K562 (cell line): ENCODE measurements at regions not wholly inside any gene's neighbourhood (a gene's known extent, or its start where the extent isn't known, plus 50 kb on each side); places are given as distances from the start of the nearest gene placed in this dataset.
A peak's percentile ranks its signal among the peaks of the same experiment; 100 is the strongest.
"Not testable (repeated sequence)": the region's sequence is repeated elsewhere in the genome, so short reads cannot be mapped to it uniquely, and the experiment has no call there.

Source experiments
- ATAC-seq: fragments of 200-7000 bp; cut with Tn5 transposase; 3 replicates; pipeline ENCODE4 v1.9.1; 2020; ENCODE audit warnings: moderate library complexity
- BruUV-seq: library from RNA; stranded (reverse); fragments of 400-500 nt; replicated peaks from 2 replicates; lab custom pipeline; 2021; lab: Mats Ljungman, UMichigan
- CTCF ChIA-PET: fragments of 300-600 bp; formaldehyde crosslinking; extraction: SDS; loops from one replicate; lab custom pipeline; 2021; ENCODE audit warnings: low intra/inter-chr PET ratio; lab: Yijun Ruan, JAX
- POLR2A ChIA-PET: fragments of 300-600, 350-650 bp; sonication (Branson Sonifier 250); formaldehyde crosslinking; extraction: SDS; loops from one replicate; lab custom pipeline; 2021; ENCODE audit warnings: antibody characterized with exemption, inconsistent platforms; lab: Yijun Ruan, JAX
- DNase-seq, 4 experiments: peaks; one replicate each; pipeline versions ENCODE4 v3.0.0 to v3.0.0-alpha.2; 2011 to 2018; ENCODE audit warnings: low spot score in 3 of 4, mixed read lengths in 3 of 4; ENCODE audit errors: extremely low read depth in 1 of 4
- FAIRE-seq: peaks from 2 replicates; lab custom pipeline; 2011; peaks lifted over from hg19 to GRCh38; lab: Jason Lieb, UNC
- H2AFZ ChIP-seq: 2 replicates; pipeline ENCODE4 v1.6.0; 2011; ENCODE audit warnings: low read depth, low read length, control low read depth, inconsistent platforms
- H3K27ac ChIP-seq: fragments of 200-600 bp; 3 replicates; pipeline ENCODE4 v1.8.0; 2011; ENCODE audit warnings: low read depth, mild to moderate bottlenecking, control low read depth, inconsistent platforms, low read length, moderate library complexity, mixed read lengths; ENCODE audit errors: extremely low read depth
- H3K27me3 ChIP-seq, 2 experiments: fragments of 300-600 bp in 1 of 2; 2 replicates in 1 of 2; 3 replicates in 1 of 2; pipeline versions ENCODE4 v1.6.0 to v1.8.0; 2011; ENCODE audit warnings: inconsistent platforms in 2 of 2, low read length in 2 of 2, mild to moderate bottlenecking in 1 of 2, mixed read lengths in 1 of 2, moderate library complexity in 1 of 2; ENCODE audit not compliant: control insufficient read depth in 2 of 2, insufficient read depth in 2 of 2
- H3K36me3 ChIP-seq: fragments of 300-600 bp; 3 replicates; pipeline ENCODE4 v1.8.0; 2011; ENCODE audit warnings: mild to moderate bottlenecking, low read length, inconsistent platforms; ENCODE audit not compliant: control insufficient read depth, insufficient read depth
- H3K4me1 ChIP-seq, 2 experiments: fragments of 200-600 bp in 1 of 2; replicated peaks in 1 of 2; 2 replicates in 1 of 2; 3 replicates in 1 of 2; pipeline versions ENCODE4 v1.5.1 to v1.8.0; 2011; ENCODE audit warnings: inconsistent platforms in 2 of 2, low read length in 2 of 2, mild to moderate bottlenecking in 1 of 2, mixed read lengths in 1 of 2, moderate library complexity in 1 of 2; ENCODE audit not compliant: control insufficient read depth in 2 of 2, insufficient read depth in 2 of 2
- H3K4me2 ChIP-seq: 2 replicates; pipeline ENCODE4 v1.6.1; 2011; ENCODE audit warnings: low read length, control low read depth, inconsistent platforms, mixed read lengths; ENCODE audit not compliant: insufficient read depth
- H3K4me3 ChIP-seq: fragments of 200-600 bp; sonication (generic), shearing (Covaris generic); 2 replicates; pipeline ENCODE4 v1.5.1; 2016; ENCODE audit warnings: control low read depth, inconsistent platforms
- H3K79me2 ChIP-seq: fragments of 200-600 bp; 3 replicates; pipeline ENCODE4 v1.8.0; 2011; ENCODE audit warnings: low read length, inconsistent platforms; ENCODE audit not compliant: control insufficient read depth, insufficient read depth
- H3K9ac ChIP-seq, 2 experiments: 2 replicates each; pipeline versions ENCODE4 v1.6.0 to v1.6.1; 2011; ENCODE audit warnings: low read depth in 2 of 2, low read length in 2 of 2, control low read depth in 1 of 2, inconsistent platforms in 1 of 2, mild to moderate bottlenecking in 1 of 2, mixed read lengths in 1 of 2; ENCODE audit not compliant: insufficient read depth in 1 of 2
- H3K9me1 ChIP-seq: one replicate; pipeline ENCODE4 v1.6.0; 2011; ENCODE audit warnings: inconsistent platforms, mild to moderate bottlenecking, low read length, moderate library complexity; ENCODE audit not compliant: control insufficient read depth, insufficient read depth
- H3K9me3 ChIP-seq: replicated peaks from 2 replicates; pipeline ENCODE4 v1.5.1; 2011; ENCODE audit warnings: low read depth, low read length, inconsistent platforms; ENCODE audit not compliant: control insufficient read depth, insufficient read depth
- H4K20me1 ChIP-seq: replicated peaks from 2 replicates; pipeline ENCODE4 v1.6.1; 2011; ENCODE audit warnings: low read length, inconsistent platforms, mixed read lengths; ENCODE audit not compliant: control insufficient read depth, insufficient read depth
- CBFA2T2 ChIP-seq: fragments of 450-650 bp; conservative IDR thresholded peaks from 2 replicates; pipeline ENCODE4 v1.6.1; 2017; ENCODE audit warnings: mild to moderate bottlenecking
- MEIS2 ChIP-seq: fragments of 450-650 bp; IDR thresholded peaks from 2 replicates; pipeline ENCODE4 v1.6.1; 2014; ENCODE audit warnings: mild to moderate bottlenecking; ENCODE audit not compliant: partially characterized antibody
- WGBS: fragments of 100-300 bp; shearing (Covaris generic); methylation state at CpG from one replicate; pipeline ENCODE4 v1.1.6; 2016; ENCODE audit warnings: low coverage, mixed read lengths; ENCODE audit not compliant: insufficient coverage; ENCODE audit errors: missing lambda C conversion rate; 5-methylcytosine and 5-hydroxymethylcytosine counted together
- in situ Hi-C: fragments of 300-500 bp; cut with MboI; formaldehyde crosslinking; loops from 4 replicates; pipeline ENCODE4 v1.15.0; 2018; ENCODE audit warnings: inconsistent platforms, mixed read lengths
- intact Hi-C: fragments of 100-400 bp; cut with micrococcal nuclease; formaldehyde crosslinking; loops from 2 replicates; pipeline ENCODE4 v1.14.2; 2022
- TF ChIP-seq, protein P1 (sequence below), 2 experiments: IDR thresholded peaks in 1 of 2; conservative IDR thresholded peaks in 1 of 2; 2 replicates each; pipeline ENCODE4 v1.6.1; 2016; ENCODE audit warnings: low read depth in 2 of 2, mild to moderate bottlenecking in 1 of 2, missing compliant biosample characterization in 1 of 2, missing genetic modification characterization in 1 of 2, moderate library complexity in 1 of 2
- TF ChIP-seq, protein P2 (sequence below): fragments of 450-650 bp; IDR thresholded peaks from 2 replicates; pipeline ENCODE4 v1.6.1; 2016

DNA sequence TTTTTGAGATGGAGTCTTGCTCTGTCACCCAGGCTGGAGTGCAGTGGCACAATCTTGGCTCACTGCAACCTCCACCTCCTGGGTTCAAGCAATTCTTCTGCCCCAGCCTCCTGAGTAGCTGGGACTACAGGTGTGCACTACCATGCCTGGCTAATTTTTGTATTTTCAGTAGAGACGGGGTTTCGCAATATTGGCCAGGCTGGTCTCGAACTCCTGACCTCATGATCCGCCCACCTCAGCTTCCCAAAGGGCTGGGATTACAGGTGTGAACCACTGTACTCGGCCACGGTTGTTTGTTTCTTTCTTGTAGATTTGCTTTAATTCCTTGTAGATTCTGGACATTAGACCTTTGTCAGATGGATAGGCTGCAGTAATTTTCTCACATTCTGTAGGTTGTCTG is 278.5 kb upstream of the FAT1 start:
- H2AFZ ChIP-seq, H3K79me2 ChIP-seq, H3K4me3 ChIP-seq, DNase-seq, ATAC-seq, H3K4me1 ChIP-seq, H4K20me1 ChIP-seq, BruUV-seq, H3K4me2 ChIP-seq, H3K27me3 ChIP-seq, in situ Hi-C loops, H3K27ac ChIP-seq, CTCF ChIA-PET, intact Hi-C loops, H3K9ac ChIP-seq, H3K36me3 ChIP-seq, H3K9me3 ChIP-seq, FAIRE-seq, H3K9me1 ChIP-seq: not testable (repeated sequence)
- POLR2A ChIA-PET, result interaction anchor here (0.7 kb wide), 1 partner anchor 995 kb away, joined by 3 read pairs; no protein-coding TSS in a partner anchor
- 2% methylated on average over 6 of the region's 6 CpGs for WGBS

DNA sequence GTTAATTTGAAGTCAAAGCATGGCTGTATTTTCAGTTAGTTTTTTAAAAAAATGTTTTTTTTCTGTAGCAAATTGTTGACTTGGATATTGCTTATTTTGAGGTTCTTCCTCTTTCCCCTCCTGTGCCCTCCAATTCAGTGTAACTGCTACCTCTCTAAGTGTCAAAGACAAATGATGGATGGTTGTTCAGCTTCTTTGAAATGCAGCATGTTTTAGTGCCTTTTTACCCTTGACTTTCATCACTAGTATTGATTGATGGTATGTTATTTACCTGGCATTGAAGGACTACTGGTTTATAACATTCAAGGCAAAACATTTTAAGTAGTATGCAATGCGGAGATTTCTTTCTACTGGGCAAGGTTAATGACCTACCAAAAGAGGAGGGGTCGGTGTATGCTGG is 281.0 kb upstream of the FAT1 start:
- no peaks in the 10 kb centered on the region for H3K36me3 ChIP-seq
- no peaks in the 10 kb centered on the region for H3K27me3 ChIP-seq
- H4K20me1 ChIP-seq, result no peaks in the 10 kb centered on the region
- no peaks in the 10 kb centered on the region for H3K9me1 ChIP-seq
- H3K4me2 ChIP-seq, result no peak overlapping the region
- intact Hi-C loops (no loop called here), in situ Hi-C loops (no loop called here)
- WGBS, result 0% methylated on average over 2 of the region's 2 CpGs
- no peak for FAIRE-seq
- H3K4me3 ChIP-seq, result no peak overlapping the region
- no peak for DNase-seq
- H3K4me1 ChIP-seq, result no peaks in the 10 kb centered on the region
- no peak overlapping the region for H3K27ac ChIP-seq
- ATAC-seq, result no peak
- H3K79me2 ChIP-seq, result no peaks in the 10 kb centered on the region
- BruUV-seq, result no TSS peak
- no peaks in the 10 kb centered on the region for H3K9me3 ChIP-seq
- TF ChIP-seq CBFA2T2 (no peak), MEIS2 (peak; percentile 22)
- TF ChIP-seq, protein P1, sequence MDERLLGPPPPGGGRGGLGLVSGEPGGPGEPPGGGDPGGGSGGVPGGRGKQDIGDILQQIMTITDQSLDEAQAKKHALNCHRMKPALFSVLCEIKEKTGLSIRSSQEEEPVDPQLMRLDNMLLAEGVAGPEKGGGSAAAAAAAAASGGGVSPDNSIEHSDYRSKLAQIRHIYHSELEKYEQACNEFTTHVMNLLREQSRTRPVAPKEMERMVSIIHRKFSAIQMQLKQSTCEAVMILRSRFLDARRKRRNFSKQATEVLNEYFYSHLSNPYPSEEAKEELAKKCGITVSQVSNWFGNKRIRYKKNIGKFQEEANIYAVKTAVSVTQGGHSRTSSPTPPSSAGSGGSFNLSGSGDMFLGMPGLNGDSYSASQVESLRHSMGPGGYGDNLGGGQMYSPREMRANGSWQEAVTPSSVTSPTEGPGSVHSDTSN (CRISPR knock-in tag; IDR thresholded peaks at IDR 0.05; ENCODE audit: low read depth), result no peak
- TF ChIP-seq, protein P1 (tag; conservative IDR thresholded peaks at IDR 0.05; ENCODE audit: low read depth), result 0 out of 2 replicates have a peak, but pooled peaks have one; percentile 10
- TF ChIP-seq, protein P2, sequence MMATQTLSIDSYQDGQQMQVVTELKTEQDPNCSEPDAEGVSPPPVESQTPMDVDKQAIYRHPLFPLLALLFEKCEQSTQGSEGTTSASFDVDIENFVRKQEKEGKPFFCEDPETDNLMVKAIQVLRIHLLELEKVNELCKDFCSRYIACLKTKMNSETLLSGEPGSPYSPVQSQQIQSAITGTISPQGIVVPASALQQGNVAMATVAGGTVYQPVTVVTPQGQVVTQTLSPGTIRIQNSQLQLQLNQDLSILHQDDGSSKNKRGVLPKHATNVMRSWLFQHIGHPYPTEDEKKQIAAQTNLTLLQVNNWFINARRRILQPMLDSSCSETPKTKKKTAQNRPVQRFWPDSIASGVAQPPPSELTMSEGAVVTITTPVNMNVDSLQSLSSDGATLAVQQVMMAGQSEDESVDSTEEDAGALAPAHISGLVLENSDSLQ, result peak; percentile 45; the same call in 1 of the 2 replicates
- POLR2A ChIA-PET, result no interaction called here
- H3K9ac ChIP-seq, result no peak overlapping the region
- CTCF ChIA-PET, result no interaction called here
- H2AFZ ChIP-seq, result no peak overlapping the region
